CD4-positive, alpha-beta T cell treated with Interleukin-10 for 1 hour (primary cell): ENCODE measurements at regions not wholly inside any gene's neighbourhood (a gene's known extent, or its start where the extent isn't known, plus 50 kb on each side); places are given as distances from the start of the nearest gene placed in this dataset.
"Not testable (repeated sequence)": the region's sequence is repeated elsewhere in the genome, so short reads cannot be mapped to it uniquely, and the experiment has no call there.

Experiments used
- DNase-seq: peaks from one replicate; pipeline ENCODE4 v3.0.0-alpha.2; 2020

DNA sequence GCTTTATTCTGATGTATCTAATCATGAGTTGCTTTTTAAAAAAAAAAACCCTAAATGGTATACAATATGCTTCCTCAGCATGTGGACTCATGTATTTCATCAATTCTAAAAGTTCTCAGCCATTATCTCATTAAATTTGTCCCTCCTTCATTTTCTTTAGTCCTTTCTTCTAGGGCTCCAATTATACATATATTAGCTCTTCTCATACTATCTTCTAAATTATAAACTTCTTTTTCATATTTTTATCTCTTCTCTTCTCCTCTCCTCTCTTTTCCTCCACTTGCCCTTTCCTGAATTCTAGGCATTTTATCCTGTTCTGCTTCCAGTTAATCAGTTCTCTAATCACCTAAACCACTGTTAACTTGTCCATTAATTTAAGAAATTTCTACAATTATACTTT, 55.0 kb upstream of the IL33 start:
- no peak for DNase-seq

DNA sequence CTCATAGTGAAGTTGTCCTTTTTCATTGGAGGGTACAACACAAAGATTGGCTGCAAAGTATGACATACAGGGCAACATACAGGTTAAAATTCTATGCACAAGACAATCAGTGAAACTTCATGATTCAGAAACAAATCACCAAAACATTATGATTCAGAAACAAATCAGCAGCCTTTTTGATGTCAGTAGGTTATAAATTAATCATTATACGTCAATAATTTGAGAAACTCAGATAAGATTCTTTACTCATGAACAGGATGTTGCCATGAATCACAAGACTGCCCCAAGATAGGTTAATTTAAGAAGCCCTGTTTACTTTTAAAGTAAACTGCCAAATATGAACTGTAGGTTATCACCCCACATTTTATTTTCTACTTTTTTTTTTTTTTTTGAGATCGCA, 62.2 kb upstream of the IL33 start:
- no peak for DNase-seq

DNA sequence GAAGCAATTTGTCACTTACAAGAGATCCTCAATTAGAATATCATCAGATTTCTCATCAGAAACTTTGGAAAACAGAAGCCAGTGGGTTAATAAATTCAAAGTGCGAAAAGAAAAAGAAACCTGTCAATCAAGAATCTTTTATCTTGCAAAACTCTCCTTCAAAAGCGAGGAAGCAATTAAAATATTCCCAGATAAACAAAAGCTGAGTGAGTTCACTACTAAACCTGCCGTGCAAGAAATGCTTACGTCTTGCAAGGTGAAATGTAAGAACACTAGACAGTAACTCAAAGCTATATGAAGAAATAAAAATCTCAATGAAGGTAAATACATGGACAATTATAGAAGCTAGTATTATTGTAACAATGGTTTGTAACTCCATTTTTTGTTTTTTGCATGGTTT, 62.8 kb upstream of the IL33 start:
- no peak for DNase-seq

DNA sequence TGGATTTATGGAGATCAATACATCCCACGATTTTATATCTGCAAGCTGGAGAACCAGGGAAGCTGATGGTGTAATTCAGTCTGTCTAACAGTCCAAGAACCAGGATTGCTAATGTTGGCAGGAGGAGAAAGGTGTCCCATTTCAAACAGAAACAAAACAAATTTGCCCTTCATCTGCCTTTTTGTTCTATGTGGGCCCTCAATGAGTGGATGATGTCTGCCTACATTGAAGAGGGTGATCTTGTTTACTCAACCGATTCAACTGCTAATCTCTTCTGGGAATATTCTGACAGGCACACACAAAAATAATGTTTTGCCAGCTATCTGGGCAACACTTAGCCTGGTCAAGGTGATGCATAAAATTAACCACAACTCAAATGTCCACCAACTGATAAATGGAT, 65.1 kb upstream of the IL33 start:
- DNase-seq, result no peak

DNA sequence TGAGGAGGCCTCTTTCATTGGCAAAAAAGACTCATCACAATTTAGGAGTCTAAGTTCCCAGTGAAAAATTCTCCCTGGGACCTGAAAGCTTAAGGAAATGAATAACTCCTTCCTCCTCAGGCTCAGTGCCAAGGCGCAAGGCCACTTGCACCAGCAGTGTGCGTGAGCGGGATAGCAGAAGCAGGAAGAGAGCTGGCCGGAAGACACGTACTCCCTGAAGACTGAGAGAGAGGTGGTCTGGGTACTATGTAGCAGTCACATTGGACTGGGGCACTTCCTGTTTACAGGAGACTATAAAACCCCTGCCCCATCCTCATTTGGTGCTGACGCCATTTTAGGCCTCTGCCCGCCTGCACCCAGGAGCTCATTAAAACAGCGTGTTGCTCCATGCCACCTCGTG, 66.3 kb upstream of the IL33 start:
- DNase-seq, result no peak

DNA sequence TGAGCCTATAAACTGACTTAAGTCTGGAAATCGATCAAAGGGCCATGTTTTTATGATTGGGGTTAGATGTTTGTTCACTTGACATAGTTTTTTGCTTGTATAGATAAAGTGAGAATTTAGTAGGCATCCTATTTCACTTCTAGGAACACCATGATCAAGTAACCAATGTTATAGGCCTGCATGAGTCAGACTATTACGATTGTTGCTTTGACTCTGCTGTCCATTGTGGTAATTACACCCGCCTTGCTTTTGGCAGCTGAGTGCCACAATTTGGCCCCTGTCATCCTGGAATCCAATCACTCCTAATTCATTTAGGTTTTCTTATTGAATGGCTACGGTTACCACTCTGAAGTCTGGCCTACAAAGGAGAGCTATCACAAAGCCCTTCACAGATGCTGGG, 67.8 kb upstream of the IL33 start:
- no peak for DNase-seq

DNA sequence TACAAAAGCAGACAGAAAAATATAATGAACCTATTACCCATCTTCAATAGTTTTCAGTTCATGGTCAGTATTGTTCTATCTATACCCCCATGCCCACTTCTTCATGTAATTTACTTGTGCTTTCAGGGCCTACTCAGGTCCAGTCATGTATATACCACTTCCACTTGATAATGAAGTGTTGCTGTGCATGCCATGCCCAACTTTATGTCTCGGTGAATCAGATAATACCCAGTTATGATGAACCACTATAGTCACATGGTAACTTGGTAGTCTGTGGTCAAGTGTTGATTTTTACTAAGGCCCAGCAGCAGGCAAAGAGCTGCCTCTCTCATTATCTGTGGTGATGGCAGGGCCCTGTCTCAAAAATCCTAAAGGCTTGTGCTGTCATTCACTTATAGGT, 70.7 kb upstream of the IL33 start:
- no peak for DNase-seq

DNA sequence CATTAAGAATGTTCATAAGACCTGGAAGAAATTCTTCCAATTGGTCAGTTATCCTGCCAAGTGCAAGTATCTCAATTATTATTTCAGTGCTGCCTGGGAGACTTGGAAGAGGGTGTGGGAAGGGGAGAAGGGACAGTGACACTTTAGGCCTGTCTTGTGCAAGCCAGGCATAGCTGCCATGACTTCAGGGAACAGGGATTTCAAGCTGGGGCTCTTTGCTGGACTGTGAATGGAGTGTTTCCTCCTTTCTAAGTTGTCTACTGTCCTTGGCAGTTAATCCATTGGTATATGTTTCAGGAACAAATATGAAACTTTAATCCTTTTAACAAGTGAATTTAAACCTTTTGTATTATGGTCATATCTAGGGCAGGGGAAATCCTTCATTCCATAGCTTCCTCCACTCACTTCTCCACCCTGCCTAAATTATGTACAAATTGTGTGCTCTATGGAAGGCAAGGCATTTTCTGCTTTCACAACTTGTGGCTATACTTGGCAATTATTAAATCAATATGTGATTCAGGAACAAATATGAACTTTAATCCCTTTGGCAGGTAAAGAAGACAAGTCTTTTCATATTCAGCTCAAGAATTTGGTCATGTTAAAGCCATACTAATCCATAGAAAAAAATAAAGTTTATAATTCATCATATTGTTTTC, 72.7 kb upstream of the IL33 start:
- DNase-seq, result no peak

DNA sequence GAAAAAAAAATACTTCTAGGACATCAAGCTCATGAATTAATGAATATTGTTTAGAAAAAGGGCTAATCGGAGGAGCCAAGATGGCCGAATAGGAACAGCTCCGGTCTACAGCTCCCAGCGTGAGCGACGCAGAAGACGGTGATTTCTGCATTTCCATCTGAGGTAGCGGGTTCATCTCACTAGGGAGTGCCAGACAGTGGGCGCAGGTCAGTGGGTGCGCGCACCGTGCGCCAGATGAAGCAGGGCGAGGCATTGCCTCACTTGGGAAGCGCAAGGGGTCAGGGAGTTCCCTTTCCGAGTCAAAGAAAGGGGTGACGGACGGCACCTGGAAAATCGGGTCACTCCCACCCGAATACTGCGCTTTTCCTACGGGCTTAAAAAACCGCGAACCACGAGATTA, 79.8 kb upstream of the IL33 start:
- not testable (repeated sequence) for DNase-seq

DNA sequence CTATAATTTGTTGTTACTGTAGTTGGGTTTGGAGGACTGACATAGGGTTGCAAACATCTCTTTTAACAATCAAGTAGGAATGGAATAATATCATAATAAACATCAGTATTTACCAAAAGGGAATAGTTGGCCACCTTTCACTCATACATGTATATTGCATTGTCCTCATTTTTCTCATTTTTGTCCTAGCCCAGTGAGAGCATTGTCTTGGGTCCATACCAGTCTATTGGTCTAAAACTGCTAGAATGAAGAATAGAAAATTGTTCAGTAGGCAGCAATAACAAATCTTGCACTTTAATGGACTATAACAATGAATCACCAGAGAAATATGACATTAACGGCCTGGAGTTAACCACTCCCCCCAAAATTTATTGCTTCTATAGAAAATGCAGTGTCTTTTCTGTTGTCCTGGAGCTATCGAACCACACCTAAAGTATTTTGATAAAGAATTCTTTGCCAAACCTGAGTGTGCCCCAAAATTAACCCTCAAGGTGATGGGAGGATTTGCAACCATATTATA, 80.9 kb upstream of the IL33 start:
- DNase-seq, result no peak

DNA sequence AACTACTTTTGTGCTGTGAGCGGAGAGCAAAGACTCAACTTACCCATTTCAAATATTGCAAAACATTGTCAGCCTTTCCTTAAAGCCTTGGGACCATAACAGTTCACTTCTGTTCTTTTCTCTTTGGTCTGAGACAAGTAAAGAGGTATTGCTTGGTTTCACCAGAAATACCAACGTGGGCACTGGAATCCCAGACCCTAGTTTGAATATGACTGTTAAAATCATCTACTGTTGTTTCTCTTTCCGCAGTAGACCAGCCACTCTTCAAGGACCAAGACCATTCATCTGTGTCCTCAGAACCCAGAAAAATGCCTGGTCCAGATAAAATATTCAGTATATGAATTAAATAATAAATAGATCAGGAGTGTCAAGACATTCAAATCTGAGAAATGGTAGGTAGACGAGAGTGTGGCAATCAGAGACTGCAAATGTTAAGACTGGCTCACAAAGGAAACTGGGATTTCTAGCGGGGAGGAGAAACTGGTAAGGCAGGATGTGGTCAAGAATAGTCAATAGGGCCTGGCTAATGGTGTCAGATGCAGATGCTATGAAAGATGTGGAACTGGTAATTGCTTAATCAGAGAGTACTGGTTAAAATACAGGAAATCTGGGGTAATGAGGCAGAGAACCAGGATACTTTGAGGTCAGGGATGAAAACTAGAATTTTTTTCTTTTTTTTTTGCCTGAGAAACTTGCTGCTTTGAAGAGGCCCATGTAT, 82.1 kb upstream of the IL33 start:
- DNase-seq, result no peak

DNA sequence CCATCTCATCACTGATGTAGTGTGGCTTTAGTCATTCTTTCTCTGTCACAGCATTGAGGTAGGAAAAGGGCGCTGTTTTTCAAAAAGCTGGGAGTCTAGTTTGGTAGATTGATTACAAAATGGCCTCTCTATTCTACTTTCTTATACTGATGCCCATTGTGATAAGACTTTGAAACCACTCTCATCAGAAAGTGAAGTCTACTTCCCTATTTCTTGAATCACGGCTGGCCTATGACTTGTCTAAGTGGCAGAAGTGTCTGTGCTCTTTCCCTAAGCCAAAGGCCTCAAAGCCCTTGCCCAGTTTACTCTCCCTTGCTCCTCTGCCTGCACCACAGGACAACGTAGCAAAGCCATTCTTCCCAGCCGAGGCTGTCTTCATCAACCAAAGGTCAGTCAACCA, 83.0 kb upstream of the IL33 start:
- DNase-seq, result no peak

DNA sequence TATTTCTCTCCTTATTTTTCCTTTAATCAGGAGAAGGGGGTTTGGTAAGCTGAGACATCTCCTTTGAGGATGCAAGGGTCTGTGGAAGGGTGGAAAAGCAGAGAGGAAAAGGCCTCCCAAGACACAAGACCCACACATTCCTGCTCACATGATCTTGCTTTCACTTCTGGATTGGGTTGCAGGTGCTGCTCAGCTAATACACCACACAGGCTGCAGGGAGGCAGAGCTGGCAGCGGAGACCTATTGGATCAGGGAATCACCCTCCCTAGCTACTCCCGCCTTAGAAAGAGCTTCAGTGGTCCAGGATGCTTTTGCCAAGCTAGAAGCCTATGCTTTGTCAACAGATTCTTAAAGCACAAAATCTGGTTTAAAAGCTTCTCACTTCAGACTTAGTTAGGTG, 87.6 kb upstream of the IL33 start:
- no peak for DNase-seq

DNA sequence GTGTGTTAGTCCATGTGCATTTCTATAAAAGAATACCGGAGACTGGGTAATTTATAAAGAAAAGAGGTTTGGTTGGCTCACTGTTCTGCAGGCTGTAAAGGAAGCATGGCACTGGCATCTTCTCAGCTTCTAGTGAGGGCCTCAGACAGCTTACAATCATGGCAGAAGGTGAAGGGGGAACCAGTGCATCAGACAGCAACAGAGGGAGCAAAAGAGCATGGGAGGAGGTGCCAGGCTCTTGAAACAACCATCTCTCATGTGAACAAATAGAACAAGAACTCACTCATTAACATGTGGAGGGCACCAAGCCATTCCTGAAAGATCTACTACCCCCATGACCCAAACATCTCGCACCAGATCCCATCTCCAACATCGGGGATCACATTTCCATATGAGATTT, 89.2 kb upstream of the IL33 start:
- DNase-seq, result no peak

DNA sequence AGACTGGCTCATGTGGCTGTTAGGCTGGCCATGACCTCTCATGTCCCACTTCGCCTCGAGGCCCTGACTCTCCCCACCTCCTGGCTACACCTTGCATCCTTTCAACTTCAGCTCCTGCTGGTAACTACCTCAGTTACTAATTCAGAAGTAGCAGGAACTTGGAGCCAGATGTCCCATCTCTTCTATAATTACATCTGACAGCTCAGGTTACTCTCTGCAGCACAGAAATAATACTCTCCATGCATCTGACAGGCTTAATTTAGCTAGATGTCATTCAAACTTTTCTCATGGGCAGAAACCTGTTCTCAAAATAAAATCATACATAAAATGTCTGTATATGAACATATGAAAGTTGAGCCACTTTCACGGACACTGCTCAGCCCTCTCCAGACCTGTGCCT, 92.2 kb upstream of the IL33 start:
- no peak for DNase-seq

DNA sequence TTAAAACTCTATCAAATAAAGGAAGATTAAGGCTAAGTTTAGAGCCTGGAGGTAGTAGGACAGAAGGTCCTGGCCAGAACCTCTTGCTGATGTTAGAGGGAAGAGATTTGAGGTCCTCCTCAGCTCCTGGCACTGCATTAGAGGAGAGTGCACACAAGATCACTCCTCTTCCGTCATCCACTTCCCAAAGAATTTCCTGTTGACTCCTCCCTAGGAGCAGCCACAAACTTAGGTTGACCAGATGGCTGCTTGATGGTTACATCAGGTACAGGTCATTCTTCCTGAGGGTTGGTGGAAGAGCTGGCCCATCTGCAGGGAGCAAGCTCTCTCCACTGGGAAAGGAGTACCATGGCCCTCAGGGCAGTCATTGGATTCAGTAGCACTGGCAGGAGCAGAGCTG, 93.9 kb upstream of the IL33 start:
- no peak for DNase-seq

DNA sequence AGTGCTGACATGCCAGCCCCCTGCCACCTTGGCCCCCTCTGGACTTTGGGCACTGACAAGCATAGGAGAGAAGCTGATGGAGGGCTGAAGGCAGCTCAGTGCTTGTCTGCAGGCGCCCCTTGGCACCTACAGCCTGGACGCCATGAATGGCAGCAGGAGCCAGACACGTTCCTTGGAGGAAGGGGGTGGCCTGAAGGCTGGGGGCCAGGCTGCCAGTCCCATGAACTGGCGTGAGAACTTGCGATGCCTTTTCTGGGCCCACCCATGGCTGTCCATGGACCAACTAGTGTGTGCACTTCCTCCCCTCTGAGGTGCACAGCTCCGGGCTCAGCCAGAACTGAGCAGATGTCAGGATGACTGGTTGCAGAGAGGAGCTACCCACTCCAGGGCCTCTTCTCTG, 99.0 kb upstream of the RANBP6 start:
- DNase-seq, result no peak

DNA sequence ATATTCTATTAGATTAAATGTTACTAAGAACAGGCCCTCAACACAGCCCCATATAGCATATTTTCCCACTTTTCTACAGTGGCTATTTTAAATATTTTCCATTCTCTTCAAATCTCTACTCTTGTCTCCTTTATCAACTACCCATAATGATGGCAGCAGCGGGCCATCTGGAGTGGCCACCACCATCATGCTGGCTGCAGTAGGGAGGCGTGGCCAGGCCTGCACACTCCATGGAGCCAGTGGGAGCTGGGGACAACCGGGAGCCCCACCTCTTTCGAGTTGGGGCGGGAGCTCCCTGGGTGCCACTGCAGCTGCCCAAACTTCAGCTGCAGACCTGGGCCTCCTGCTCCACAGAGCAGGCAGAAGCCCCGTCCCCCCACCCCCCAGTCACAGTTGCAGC, 98.4 kb upstream of the RANBP6 start:
- DNase-seq, result no peak

DNA sequence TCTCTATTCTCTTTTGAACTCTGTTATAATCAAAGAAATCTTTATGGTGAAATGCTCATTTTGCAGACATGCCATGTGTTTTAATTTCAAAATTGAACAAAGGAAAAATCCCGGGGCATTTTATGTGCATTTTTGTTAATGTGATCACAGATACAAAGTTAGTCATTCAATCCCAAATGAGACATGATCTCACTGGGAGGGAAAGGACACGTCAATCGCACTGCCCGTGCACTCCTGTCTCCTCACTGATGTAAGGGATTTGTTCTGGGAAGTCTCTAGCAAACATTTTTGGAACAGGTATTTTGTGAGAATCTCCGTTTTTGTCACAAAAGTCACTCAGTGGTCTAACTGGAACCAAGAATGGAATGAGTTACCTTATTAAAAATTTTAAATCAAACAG, 97.9 kb upstream of the RANBP6 start:
- no peak for DNase-seq

DNA sequence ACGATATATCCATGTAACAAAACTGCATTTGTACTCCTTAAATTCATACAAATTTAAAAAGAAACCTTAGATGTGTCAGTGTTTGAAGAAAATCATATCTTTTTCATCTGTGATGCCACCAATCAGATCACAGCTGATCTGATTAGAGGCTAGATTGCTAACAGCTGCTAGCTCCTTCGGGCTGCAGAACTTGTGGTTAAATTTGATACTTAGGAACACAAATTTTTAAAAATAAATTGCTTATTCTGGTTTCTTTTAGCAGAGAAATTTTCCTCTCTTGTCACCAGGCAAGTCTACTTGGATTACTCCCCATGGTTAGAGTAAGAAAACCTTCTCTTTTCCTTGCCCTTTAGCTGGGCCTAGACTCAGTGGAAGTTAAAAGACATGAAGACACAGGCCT, 94.6 kb upstream of the RANBP6 start:
- DNase-seq, result no peak

DNA sequence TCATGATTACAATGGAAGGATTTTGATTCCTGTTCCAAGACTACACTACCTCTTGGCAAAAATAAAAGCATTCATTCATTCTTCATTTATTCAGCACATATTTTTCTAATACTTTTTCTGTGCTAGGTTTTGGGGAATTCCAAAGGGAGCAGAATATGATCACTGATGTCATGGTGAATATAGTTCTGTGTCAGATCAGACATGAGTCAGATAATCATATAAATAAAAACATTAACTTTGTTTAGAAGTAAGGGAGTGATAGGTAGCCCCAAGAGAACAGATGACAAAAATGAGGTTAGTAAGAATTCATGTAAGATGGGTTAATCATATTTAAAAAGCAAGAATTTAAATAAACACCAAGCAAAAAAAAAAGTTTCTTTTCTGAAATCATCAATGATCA, 94.1 kb upstream of the RANBP6 start:
- DNase-seq, result no peak

DNA sequence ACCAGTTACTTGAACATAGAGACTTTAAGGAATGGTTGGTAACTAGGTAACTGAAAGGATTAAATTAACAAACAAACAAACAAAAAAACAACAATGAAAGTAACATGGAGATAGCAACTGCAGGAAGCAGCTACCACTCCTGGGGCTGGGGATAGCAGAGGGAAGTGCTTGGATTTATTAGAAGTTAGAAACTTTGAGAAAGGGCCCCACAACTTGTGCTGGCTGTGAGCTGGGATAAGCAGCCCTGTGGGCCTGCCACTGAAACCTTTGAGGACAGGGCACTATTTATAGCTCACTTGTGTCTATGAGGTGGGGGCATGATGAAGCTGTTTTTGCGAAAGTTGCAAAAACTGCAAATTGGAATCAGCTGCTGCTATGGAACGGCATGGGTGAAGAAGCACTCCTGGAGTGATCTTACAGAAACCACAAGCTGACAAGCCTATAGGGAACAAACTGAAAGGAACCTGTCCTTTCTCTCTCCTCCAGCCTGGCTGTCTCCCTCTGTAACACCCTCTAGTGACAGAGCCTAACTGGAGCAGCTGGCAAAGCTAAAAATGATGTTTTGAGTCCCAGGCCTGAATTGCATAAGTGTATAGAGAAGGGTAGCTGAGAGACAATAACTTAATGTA, 91.4 kb upstream of the RANBP6 start:
- peak; percentile 3 for DNase-seq

DNA sequence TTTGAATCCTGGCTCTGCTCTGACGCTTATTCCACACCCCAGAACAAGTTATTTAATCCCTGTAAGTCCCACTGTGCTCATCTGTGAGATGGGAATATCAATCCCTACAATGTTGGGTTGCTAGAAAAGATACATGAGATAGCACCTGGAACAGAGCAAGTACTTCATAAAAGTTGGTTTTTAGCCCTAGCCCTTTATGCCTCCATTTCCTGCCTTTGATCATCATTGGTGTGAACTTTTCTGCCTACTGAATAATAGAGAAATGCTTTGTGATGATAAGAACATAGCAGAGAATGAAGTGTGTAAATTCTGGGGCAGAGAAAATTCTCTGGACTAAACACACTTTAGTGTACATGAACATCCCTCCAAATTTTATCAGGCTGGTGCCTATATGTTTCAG, 90.3 kb upstream of the RANBP6 start:
- no peak for DNase-seq

DNA sequence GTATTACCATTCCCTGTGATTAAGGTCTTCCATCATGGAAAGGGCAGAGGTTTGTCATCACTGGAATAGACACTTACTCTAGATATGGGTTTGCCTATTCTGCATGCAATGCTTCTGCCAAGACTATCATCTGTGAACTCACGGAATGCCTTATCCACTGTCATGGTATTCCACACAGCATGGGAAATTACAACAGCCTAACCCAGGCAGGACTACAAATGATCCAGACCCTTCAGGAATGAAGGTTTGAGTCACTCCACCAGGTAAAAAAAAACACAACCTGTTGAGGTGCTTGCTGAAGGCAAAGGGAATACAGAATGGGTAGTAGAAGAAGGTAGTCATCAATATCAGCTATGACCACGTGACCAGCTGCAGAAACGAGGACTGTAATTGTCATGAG, 89.0 kb upstream of the RANBP6 start:
- DNase-seq, result not testable (repeated sequence)
